ENCODE measurements at regions not wholly inside any gene's neighbourhood (a gene's known extent, or its start where the extent isn't known, plus 50 kb on each side); places are given as distances from the start of the nearest gene placed in this dataset.

GRCh38 chr14:73773441-73774240, 59.5 kb upstream of the PNMA1 start:
- Mint-ChIP-seq H3K4me3 (peak overlapping the region in 3 of 4 donors; percentile 9 to 42 (median 13)), H3K9me3 (no peaks in the 10 kb centered on the region)

GRCh38 chr14:73771848-73772638, 57.9 kb upstream of the PNMA1 start:
- H3K36me3 Mint-ChIP-seq = no peaks in the 10 kb centered on the region
- peak overlapping the region; percentile 91 to 99 (median 98) for H3K27ac Mint-ChIP-seq
- H3K9me3 Mint-ChIP-seq = no peaks in the 10 kb centered on the region
- peak overlapping the region; percentile 70 to 92 (median 82) for H3K4me3 Mint-ChIP-seq
- no peaks in the 10 kb centered on the region for H3K27me3 Mint-ChIP-seq
- H3K4me1 Mint-ChIP-seq = peaks cover 39 to 64% (median 61%) of the 10 kb centered on the region in 3 donors

More at GRCh38 chr14:73773441-73774240, 59.5 kb upstream of the PNMA1 start:
- H3K27me3 Mint-ChIP-seq = no peaks in the 10 kb centered on the region
- H3K4me1 Mint-ChIP-seq = peaks cover 49 to 78% (median 74%) of the 10 kb centered on the region in 3 donors
- peaks cover 1% of the 10 kb centered on the region for H3K36me3 Mint-ChIP-seq
- H3K27ac Mint-ChIP-seq = peak overlapping the region in 2 of 3 donors; percentile 57 to 99

- H3K4me1 Mint-ChIP-seq = peaks cover 40 to 65% (median 58%) of the 10 kb centered on the region in 3 donors
- no peaks in the 10 kb centered on the region for H3K9me3 Mint-ChIP-seq
- H3K36me3 Mint-ChIP-seq = no peaks in the 10 kb centered on the region
- no peaks in the 10 kb centered on the region for H3K27me3 Mint-ChIP-seq
- peak overlapping the region; percentile 70 to 92 (median 82) for H3K4me3 Mint-ChIP-seq
- peak overlapping the region; percentile 91 to 99 (median 98) for H3K27ac Mint-ChIP-seq
Observed at GRCh38 chr14:73770977-73771847, 57.0 kb upstream of the PNMA1 start.

- Mint-ChIP-seq H3K4me3 (no peak overlapping the region), H3K36me3 (no peaks in the 10 kb centered on the region), H3K9me3 (no peaks in the 10 kb centered on the region), H3K4me1 (peaks cover 51 to 68% (median 65%) of the 10 kb centered on the region in 3 donors), H3K27ac (peak overlapping the region in 2 of 3 donors; percentile 92 to 98), H3K27me3 (no peaks in the 10 kb centered on the region)
Observed at GRCh38 chr14:73768107-73768506, 53.9 kb upstream of the PNMA1 start.

- Mint-ChIP-seq H3K27me3 (no peaks in the 10 kb centered on the region), H3K4me3 (peak overlapping the region in 3 of 4 donors; percentile 76 to 87 (median 77)), H3K4me1 (peaks cover 54 to 65% (median 64%) of the 10 kb centered on the region in 3 donors), H3K27ac (peak overlapping the region; percentile 87 to 100 (median 97)), H3K9me3 (no peaks in the 10 kb centered on the region), H3K36me3 (peaks cover 3% of the 10 kb centered on the region)
Observed at GRCh38 chr14:73764406-73765280, 50.5 kb upstream of the PNMA1 start.

All from IgD-negative memory B cell (primary cell).